ENCODE measurements at regions not wholly inside any gene's neighbourhood (a gene's known extent, or its start where the extent isn't known, plus 50 kb on each side); places are given as distances from the start of the nearest gene placed in this dataset.

DNA sequence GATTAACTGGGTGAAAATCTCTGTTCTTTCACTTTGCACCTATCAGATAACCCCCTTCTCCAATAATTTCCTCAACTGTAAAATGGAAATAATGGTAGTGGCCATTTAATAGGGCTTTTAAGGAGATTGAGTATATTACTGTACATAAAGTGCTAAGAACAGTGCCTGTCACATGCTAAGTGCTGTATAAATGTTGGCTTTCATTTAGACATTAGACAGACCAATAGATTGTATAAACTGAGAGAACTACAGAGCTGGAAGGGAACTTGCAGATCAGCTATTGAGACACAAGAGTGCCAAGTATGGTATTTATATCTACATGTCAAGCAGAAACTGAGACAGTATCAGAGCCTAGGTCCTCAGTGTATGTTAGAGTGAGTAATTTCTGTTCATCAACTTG is 934.7 kb downstream of the PLA2G4A start:
- TF ChIP-seq, protein P1, sequence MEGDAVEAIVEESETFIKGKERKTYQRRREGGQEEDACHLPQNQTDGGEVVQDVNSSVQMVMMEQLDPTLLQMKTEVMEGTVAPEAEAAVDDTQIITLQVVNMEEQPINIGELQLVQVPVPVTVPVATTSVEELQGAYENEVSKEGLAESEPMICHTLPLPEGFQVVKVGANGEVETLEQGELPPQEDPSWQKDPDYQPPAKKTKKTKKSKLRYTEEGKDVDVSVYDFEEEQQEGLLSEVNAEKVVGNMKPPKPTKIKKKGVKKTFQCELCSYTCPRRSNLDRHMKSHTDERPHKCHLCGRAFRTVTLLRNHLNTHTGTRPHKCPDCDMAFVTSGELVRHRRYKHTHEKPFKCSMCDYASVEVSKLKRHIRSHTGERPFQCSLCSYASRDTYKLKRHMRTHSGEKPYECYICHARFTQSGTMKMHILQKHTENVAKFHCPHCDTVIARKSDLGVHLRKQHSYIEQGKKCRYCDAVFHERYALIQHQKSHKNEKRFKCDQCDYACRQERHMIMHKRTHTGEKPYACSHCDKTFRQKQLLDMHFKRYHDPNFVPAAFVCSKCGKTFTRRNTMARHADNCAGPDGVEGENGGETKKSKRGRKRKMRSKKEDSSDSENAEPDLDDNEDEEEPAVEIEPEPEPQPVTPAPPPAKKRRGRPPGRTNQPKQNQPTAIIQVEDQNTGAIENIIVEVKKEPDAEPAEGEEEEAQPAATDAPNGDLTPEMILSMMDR (conservative IDR thresholded peaks at IDR 0.05; ENCODE audit: low read depth, low read length), result no peak
- no peak for DNase-seq (ENCODE audit: low read depth)
- H3K4me3 ChIP-seq (ENCODE audit: low read length), result no peak overlapping the region

DNA sequence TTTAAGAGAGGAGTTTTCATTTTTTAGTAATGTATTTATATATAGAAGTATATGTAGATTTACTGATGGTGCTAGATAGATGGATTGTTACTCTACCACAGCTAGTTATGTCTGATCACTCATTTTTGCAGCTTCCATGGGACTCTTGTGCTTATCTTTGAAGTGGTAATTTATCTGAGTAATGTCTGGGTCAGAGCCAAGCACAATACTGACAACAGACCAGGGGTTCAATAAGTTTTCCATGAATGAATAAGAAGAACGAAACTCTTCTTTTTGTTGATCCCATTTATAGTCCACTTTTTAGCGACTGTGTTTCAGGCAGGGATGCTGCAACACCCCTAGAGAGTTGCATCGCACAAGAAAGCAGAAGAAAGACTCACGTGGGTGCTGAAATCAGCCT is 935.2 kb downstream of the PLA2G4A start:
- no peak for DNase-seq (ENCODE audit: low read depth)
- H3K4me3 ChIP-seq (ENCODE audit: low read length), result no peak overlapping the region
- TF ChIP-seq, protein P1 (conservative IDR thresholded peaks at IDR 0.05; ENCODE audit: low read depth, low read length), result no peak

DNA sequence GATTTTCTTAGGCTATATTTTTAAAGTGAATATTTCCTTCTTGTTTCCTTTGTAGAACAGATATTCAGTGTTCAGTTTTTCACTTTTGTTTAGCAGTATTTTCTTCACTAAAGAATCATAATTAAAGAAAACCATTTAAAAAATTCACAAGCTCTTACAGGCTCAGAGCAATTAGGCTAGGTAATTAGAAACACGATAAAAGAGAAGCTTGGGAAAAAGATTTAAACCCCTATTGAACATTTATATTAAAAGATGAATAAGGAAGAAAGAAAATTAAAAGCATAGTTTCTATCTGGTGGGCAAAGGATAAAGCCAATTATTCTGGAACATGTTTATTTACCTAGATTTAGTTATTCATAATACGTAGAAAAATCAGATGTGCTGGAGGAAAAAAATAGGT is 942.6 kb downstream of the PLA2G4A start:
- no peak overlapping the region for H3K4me3 ChIP-seq (ENCODE audit: low read length)
- TF ChIP-seq, protein P1 (conservative IDR thresholded peaks at IDR 0.05; ENCODE audit: low read depth, low read length), result no peak
- DNase-seq (ENCODE audit: low read depth), result no peak

DNA sequence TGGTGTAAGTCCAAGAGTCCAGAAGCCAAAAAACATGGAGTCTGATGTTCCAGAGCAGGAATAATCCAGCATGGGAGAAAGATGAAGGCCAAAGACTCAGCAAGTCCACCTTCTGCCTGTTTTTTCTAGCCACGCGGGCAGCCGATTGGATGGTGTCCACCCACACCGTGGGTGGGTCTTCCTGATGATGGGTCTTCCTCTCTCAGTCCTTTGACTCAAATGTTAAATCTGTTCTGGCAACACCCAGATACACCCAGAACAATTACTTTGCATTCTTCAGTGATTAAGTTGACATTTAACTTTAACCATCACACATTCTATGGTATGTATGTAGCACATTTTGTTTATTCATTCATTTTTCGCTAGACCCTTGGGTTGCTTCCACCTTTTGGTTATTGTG is 944.4 kb downstream of the PLA2G4A start:
- DNase-seq (ENCODE audit: low read depth), result no peak
- TF ChIP-seq, protein P1 (conservative IDR thresholded peaks at IDR 0.05; ENCODE audit: low read depth, low read length), result no peak
- H3K4me3 ChIP-seq (ENCODE audit: low read length), result no peak overlapping the region

DNA sequence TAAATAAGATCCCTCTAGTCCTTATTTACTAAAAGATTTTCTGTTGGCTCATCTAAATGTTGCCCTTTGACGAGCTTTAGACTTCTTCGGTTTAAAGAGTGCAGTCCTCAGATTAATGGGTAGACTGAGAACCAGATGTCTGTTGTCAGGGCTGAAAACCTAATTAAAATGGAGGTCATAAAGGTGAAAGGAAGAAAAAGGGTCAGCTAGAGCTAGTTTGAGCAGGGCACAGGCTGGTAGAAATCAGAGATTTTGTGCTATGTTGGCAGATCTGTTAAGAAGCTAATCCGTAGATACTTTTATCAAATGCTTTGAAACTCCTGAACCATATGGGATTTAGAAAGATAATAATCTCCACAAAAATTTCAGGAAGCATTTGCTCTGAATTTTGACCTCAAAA is 959.0 kb downstream of the PLA2G4A start:
- TF ChIP-seq, protein P1 (conservative IDR thresholded peaks at IDR 0.05; ENCODE audit: low read depth, low read length), result no peak
- H3K4me3 ChIP-seq (ENCODE audit: low read length), result no peak overlapping the region
- DNase-seq (ENCODE audit: low read depth), result peak; percentile 52

DNA sequence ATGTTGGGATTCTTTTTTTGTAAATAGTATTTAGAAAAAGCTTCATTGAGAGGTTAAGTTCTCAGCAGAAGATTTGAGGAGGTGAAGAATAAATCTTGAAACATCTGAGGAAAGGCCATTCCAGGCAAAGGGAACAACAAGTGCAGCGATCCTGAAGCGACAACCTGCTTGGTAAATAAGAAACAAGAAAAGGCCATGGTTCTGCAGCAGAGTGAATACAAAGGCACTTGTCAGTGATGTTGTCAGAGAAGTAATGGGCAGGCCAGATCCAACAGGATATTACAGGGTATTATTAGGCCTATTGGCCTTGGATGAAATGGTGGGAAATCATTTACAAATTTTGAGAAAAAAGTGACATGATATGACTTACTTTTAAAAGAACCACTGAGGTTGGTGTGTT is 960.0 kb downstream of the PLA2G4A start:
- DNase-seq (ENCODE audit: low read depth), result no peak
- H3K4me3 ChIP-seq (ENCODE audit: low read length), result no peak overlapping the region
- TF ChIP-seq, protein P1 (conservative IDR thresholded peaks at IDR 0.05; ENCODE audit: low read depth, low read length), result no peak

DNA sequence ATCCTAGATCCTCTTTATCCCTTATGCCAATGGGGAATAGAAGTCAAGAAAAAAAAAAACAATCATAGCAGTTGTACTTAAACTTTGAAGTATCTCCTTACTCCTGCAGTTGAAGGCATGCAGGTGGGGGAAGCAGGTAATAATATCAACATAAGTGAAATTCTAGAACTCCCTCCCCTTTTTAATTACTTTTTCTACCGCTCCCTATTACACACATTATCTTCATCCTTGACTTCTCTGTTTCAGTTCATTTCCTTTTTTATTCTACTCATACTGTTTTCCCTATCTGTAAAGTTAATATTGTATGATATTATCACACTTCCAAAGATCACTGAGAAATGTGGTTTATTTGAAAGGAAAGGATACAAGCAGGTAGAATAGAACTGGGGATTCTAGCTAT is 962.0 kb downstream of the PLA2G4A start:
- H3K4me3 ChIP-seq (ENCODE audit: low read length), result no peak overlapping the region
- DNase-seq (ENCODE audit: low read depth), result no peak
- TF ChIP-seq, protein P1 (conservative IDR thresholded peaks at IDR 0.05; ENCODE audit: low read depth, low read length), result no peak

Measured in retinal pigment epithelial cell (primary cell).